HG02938 (cell line): ENCODE measurements at regions not wholly inside any gene's neighbourhood (a gene's known extent, or its start where the extent isn't known, plus 50 kb on each side); places are given as distances from the start of the nearest gene placed in this dataset.
"Not testable (repeated sequence)": the region's sequence is repeated elsewhere in the genome, so short reads cannot be mapped to it uniquely, and the experiment has no call there.

Experiments
- ATAC-seq: cut with Tn5 transposase; IDR thresholded peaks from one replicate; pipeline ENCODE4 v1.9.1; 2021; ENCODE audit warnings: mild to moderate bottlenecking, moderate library complexity; ENCODE audit not compliant: unreplicated experiment

DNA sequence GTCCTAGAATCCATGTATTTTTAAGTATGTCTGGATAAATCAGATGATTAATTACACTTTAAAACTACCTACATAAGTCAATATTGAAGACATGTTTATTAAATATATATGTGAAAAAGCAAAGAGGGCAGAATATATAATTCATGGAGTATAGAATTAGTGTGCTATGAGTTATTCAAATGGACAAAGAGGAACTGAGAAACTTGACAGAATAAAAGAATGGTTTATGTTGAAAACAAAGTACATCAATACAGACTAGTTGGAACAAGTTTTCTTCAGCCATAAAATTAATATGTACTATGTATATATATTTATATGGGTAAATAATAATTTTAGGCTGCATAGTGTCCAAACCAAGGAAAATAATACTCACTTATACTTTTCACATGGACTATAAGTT, 173.5 kb downstream of the NPFFR2 start:
- no peak for ATAC-seq

DNA sequence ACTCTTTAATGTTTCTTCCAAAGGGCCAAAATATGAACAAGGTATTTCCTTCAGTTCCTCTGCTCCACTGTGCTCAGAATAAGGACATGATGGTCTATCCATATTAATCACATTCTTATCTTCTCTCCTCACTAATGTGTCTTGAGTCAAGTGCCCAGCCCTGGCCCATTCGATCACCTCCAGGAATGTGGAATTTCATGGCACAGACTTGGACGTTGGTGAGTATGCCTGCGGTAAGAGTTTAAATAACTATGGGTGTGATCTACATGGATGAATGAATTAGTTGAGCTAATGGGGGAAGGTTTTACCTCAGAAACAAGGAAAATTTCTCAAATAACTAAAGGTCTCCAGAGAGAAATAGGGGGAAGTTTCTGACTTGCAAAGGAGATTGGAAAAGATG, 174.0 kb downstream of the NPFFR2 start:
- ATAC-seq = no peak

- ATAC-seq = no peak
Measured at GRCh38 chr4:72207196-72207595, 175.4 kb downstream of the NPFFR2 start.

DNA sequence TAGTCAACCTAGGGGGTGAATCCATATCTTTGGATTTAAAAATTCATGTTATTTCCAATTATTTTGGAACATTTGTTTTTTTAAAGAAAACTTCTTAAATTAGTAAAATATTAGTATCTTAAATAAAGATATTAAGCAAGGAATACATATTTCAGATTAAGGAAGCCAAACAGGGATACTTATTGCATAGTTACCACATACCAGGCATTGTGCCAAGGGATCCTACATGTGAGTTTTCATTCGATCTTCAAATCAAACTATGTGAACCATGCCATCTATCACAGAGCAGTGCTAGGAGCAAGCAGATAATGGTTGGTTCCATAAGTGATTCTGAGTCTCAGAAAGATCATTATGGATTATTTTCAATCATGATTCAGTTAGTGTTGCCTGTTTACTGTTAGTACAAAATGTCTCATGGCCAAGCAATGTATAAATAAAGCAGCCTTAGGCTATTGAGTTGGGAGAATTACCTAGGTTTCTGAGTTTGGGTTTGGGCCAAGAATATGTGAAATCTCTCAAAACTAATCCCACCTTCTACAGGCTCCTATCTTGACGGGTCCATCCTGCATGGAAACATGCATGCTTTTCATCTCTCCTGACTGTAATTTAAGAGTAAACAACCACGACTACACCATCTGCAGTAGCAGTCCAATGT, 176.7 kb downstream of the NPFFR2 start:
- no peak for ATAC-seq

DNA sequence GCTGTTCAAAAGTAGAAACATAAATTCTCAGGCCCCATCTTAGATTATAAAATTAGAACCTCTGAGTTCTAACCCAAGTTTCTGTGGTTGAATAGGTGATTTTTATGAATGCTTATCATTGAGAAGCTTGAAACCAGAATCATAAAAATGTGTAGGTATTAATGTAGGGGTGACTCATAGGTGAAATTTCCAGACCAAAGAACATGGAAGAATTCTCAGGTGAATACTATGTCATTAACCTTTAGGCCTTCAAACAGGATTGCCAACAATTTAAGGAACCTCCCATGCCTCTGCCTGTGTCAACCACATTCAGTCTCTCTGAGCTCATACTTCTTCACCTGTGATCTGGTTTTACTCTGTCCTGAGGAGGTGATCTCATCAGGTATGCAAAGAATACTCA, 177.8 kb downstream of the NPFFR2 start:
- ATAC-seq = peak; percentile 45

GRCh38 chr4:72213763-72214162, 182.0 kb downstream of the NPFFR2 start:
- ATAC-seq = not testable (repeated sequence)

GRCh38 chr4:72215198-72215597, 183.4 kb downstream of the NPFFR2 start:
- no peak for ATAC-seq

DNA sequence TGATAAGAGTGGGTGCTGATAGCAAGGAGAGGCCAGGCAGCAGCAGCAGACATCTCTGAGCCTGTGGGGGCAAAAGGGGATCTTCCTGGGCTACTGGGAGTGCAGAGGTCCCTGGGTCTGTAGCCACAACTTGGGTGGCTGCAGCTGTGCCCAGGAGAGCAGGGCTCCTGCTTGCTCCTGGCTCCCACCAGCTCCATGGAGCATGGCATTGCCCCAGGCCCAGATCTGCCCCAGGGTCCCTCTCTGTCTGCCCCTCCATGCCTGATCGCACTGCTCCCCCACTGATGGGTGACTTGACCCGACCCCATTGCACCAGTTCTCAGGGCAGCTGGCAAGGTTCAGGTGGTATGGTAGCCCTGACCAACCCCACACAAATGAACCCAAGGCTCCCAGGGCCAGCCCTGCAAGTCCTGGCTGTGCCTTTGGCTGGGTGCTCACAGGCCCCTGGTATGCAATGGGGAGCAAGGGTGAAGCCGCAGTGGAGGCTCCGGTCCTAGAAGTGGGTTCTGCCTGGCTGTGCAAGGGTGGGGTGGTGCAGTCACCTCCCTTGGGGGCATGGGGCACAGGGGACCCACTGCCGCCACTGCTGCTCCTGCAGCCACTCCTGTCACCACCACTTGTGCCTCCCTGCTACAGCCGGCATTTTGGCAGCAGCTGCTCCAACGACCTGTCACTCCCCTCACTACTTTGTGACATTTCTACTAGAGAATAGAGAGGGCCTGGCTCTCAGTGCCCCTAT, 184.9 kb downstream of the NPFFR2 start:
- no peak for ATAC-seq

DNA sequence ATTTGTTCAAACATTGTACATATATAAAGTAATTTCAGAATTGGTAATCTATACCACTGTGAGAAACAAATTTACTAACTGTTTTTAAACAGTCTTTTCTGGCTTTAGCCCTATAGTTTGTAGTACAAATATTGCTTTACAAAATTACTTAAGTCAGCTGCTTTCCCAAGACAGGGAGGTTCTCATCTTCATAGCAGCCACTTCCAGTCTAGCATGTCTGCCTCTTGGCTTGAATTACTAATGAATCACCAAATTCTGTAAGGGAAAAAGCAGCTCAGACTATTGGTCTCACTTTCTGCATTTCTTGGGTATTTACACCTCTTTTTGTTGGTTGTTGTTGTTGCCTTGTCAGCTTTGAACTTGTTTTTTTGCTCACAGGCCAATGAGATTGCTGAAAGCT, 187.2 kb downstream of the NPFFR2 start:
- no peak for ATAC-seq
